ENCODE measurements at regions not wholly inside any gene's neighbourhood (a gene's known extent, or its start where the extent isn't known, plus 50 kb on each side); places are given as distances from the start of the nearest gene placed in this dataset.

GRCh38 chr3:88876724-88877123 is 230.7 kb upstream of the EPHA3 start:
- TF ChIP-seq CTCF (IDR thresholded peaks at IDR 0.05) (no peak), POLR2A (IDR thresholded peaks at IDR 0.05) (no peak)

Data from uterus (tissue), 2 donors.